ENCODE measurements at regions not wholly inside any gene's neighbourhood (a gene's known extent, or its start where the extent isn't known, plus 50 kb on each side); places are given as distances from the start of the nearest gene placed in this dataset.

DNA sequence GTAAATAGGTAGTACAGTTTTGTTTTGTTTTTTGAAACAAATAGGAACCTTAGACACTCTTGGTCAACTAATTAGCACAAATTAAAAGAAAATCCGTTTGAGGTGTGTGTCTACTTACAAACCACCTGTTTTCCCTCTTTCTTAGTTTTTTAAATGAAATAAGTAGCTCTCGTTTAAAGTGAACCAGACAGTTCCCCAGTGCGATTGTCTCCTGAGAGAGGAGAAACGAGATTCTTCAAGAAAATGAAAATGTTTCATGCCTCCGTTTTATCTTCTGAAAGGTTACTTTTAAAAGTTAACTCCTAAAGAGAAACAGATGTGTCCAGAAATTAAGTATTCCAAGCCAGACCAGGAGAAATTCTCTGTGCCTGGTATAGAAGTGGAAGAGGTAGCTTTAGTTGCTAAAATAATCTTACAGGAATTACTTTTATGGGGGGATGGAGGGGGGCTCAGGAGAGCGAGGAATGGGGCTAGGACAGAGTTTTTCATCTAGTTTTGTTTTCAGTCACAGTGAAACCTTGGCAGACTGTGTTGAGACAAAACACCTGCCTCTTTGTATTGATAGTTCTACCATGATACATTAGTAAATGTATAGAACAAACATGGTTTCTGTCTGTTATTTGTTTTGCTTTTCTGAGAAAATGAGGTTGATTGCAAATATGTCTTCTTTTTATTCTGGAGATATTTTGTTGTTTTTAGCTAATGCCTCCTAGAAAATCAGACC is 155.1 kb upstream of the CNTN4 start:
- ATAC-seq (no peak), DNase-seq (no peak), FAIRE-seq (no peak)
- H3K36me3 ChIP-seq = no peaks in the 10 kb centered on the region
- TF ChIP-seq, protein P1, sequence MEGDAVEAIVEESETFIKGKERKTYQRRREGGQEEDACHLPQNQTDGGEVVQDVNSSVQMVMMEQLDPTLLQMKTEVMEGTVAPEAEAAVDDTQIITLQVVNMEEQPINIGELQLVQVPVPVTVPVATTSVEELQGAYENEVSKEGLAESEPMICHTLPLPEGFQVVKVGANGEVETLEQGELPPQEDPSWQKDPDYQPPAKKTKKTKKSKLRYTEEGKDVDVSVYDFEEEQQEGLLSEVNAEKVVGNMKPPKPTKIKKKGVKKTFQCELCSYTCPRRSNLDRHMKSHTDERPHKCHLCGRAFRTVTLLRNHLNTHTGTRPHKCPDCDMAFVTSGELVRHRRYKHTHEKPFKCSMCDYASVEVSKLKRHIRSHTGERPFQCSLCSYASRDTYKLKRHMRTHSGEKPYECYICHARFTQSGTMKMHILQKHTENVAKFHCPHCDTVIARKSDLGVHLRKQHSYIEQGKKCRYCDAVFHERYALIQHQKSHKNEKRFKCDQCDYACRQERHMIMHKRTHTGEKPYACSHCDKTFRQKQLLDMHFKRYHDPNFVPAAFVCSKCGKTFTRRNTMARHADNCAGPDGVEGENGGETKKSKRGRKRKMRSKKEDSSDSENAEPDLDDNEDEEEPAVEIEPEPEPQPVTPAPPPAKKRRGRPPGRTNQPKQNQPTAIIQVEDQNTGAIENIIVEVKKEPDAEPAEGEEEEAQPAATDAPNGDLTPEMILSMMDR (IDR thresholded peaks at IDR 0.05) = no peak
- H3K27ac ChIP-seq = no peak overlapping the region
- H3K4me3 ChIP-seq = no peak overlapping the region
- no peaks in the 10 kb centered on the region for H3K9me3 ChIP-seq
- H3K4me1 ChIP-seq = no peaks in the 10 kb centered on the region
- 31 to 38% methylated on average over 6 of the region's 6 CpGs for WGBS, 2 donors
- intact Hi-C loops (cut with DNase I) = no loop called here
- H3K27me3 ChIP-seq = no peaks in the 10 kb centered on the region

DNA sequence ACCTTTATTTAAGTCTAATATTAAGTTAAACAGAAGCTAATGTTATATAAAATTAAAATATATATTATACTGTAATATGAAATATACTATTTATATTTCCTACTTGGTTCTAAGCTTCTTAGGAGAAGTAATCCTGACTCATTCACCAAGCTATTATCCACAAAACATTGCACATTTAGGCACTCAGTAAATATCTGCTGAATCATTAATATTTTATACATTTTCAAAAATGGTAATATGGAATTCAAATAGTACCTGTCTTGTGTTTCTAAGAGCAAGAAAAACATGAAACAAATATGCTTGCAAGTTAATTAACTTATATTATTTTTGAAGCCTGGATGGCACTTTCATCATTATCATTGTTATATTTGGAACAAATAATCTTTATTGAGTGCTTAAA is 153.0 kb upstream of the CNTN4 start:
- H3K4me3 ChIP-seq = no peak overlapping the region
- intact Hi-C loops (cut with DNase I) = no loop called here
- TF ChIP-seq, protein P1 (IDR thresholded peaks at IDR 0.05) = no peak
- no peaks in the 10 kb centered on the region for H3K27me3 ChIP-seq
- no peak for ATAC-seq
- H3K36me3 ChIP-seq = no peaks in the 10 kb centered on the region
- no peak for FAIRE-seq
- H3K4me1 ChIP-seq = no peaks in the 10 kb centered on the region
- H3K9me3 ChIP-seq = no peaks in the 10 kb centered on the region
- no peak overlapping the region for H3K27ac ChIP-seq
- no peak for DNase-seq

DNA sequence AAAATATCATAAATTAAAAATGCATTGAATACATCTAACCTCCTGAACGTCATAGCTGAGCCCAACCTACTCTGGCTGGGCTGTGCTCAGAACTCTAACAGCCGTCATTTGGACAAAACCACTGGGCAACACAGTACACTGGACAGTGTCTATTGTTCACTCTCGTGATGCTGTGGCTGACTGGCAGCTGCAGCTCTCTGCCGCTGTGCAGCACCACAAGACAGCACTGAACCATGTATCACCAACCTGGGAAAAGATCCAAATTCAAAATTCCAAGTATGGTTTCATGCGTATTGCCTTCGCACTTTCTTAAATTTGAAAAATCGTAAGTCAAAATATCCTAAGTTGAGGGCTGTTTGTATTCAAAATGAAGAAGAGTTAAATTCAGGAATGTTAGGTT is 145.1 kb upstream of the CNTN4 start:
- no peaks in the 10 kb centered on the region for H3K4me1 ChIP-seq
- WGBS, 2 donors = 63 to 76% methylated on average over 7 of the region's 7 CpGs
- H3K27ac ChIP-seq = no peak overlapping the region
- DNase-seq = no peak
- no peaks in the 10 kb centered on the region for H3K9me3 ChIP-seq
- H3K36me3 ChIP-seq = no peaks in the 10 kb centered on the region
- TF ChIP-seq, protein P1 (IDR thresholded peaks at IDR 0.05) = no peak
- intact Hi-C loops (cut with DNase I) = no loop called here
- FAIRE-seq = no peak
- no peaks in the 10 kb centered on the region for H3K27me3 ChIP-seq
- H3K4me3 ChIP-seq = no peak overlapping the region
- ATAC-seq = no peak

DNA sequence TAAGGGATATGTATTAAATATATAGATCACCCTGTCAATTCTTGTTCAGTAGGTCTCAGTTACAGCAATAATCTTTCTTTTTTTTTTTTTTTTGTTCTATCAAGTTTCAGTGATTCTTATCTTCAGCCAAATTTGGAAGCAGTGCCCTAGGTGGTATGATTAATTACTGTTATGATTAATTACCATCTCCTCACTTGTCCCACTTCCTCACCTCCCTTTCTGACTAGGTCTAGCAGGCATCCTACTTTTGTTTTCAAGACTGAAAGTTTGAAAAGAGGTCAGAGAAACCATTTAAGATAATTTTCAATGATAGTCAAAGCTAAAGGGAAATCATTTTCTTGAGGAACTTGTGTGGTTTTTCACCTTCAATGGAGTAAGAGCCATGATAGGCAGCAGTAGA is 144.0 kb upstream of the CNTN4 start:
- ATAC-seq (no peak), FAIRE-seq (no peak)

DNA sequence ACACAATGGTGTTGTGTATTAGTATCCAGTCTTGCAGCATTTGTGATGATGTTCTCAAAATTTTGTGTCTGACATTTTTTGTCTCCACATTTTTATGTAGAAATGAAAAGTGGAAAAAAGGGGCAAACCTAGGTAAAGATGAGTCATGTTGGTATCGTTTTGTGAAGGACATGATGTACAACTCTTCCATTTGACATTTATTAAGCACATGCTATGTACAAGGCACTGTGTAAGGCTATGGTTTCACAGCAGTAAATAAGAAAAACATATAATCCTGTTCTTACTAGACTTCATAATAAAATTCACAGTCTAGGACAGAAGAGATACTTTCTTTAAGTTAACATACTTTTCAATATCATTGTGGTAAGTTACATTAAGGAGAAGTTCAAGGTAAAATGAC is 143.5 kb upstream of the CNTN4 start:
- Histone ChIP-seq H3K36me3 (no peaks in the 10 kb centered on the region), H3K4me3 (no peak overlapping the region), H3K9me3 (no peaks in the 10 kb centered on the region), H3K27ac (no peak overlapping the region), H3K4me1 (no peaks in the 10 kb centered on the region), H3K27me3 (no peaks in the 10 kb centered on the region)
- TF ChIP-seq, protein P1 (IDR thresholded peaks at IDR 0.05) = no peak
- WGBS, 2 donors = 43 to 56% methylated on average over 1 of the region's 1 CpG
- no peak for FAIRE-seq
- intact Hi-C loops (cut with DNase I) = no loop called here
- no peak for ATAC-seq
- DNase-seq = no peak

More for the DNA sequence above, 144.0 kb upstream of the CNTN4 start:
- Histone ChIP-seq H3K27me3 (no peaks in the 10 kb centered on the region), H3K9me3 (no peaks in the 10 kb centered on the region), H3K27ac (no peak overlapping the region), H3K4me1 (no peaks in the 10 kb centered on the region), H3K36me3 (no peaks in the 10 kb centered on the region), H3K4me3 (no peak overlapping the region)
- TF ChIP-seq, protein P1 (IDR thresholded peaks at IDR 0.05) = no peak
- DNase-seq = no peak
- intact Hi-C loops (cut with DNase I) = no loop called here
